GM23338 (cell line): ENCODE measurements at regions not wholly inside any gene's neighbourhood (a gene's known extent, or its start where the extent isn't known, plus 50 kb on each side); places are given as distances from the start of the nearest gene placed in this dataset.
A peak's percentile ranks its signal among the peaks of the same experiment; 100 is the strongest.
"Not testable (repeated sequence)": the region's sequence is repeated elsewhere in the genome, so short reads cannot be mapped to it uniquely, and the experiment has no call there.

Experiments
- ATAC-seq: fragments of 200-7000 bp; cut with Tn5 transposase; 3 replicates; pipeline ENCODE4 v1.9.1; 2020
- DNase-seq: peaks from one replicate; pipeline ENCODE4 v3.0.0-alpha.2; 2015; ENCODE audit warnings: low spot score
- H2AFZ ChIP-seq: fragments of 200-600 bp; sonication (generic); 2 replicates; pipeline ENCODE4 v1.8.0; 2016; ENCODE audit warnings: antibody characterized with exemption, mild to moderate bottlenecking, moderate library complexity
- H3F3A ChIP-seq: fragments of 200-600 bp; sonication (generic); replicated peaks from 2 replicates; pipeline ENCODE4 v1.8.0; 2017; ENCODE audit warnings: antibody characterized with exemption, mixed run types, low read depth
- H3K27ac ChIP-seq: fragments of 200-600 bp; sonication (generic); 2 replicates; pipeline ENCODE4 v1.6.1; 2016; ENCODE audit warnings: low read depth
- H3K27me3 ChIP-seq: fragments of 200-600 bp; sonication (generic); 2 replicates; pipeline ENCODE4 v1.8.0; 2016; ENCODE audit warnings: mild to moderate bottlenecking, mixed run types, moderate library complexity; ENCODE audit not compliant: insufficient read depth
- H3K36me3 ChIP-seq: fragments of 200-600 bp; sonication (generic); 2 replicates; pipeline ENCODE4 v1.8.0; 2016; ENCODE audit warnings: mild to moderate bottlenecking; ENCODE audit not compliant: insufficient read depth
- H3K4me1 ChIP-seq: fragments of 200-600 bp; sonication (generic); 2 replicates; pipeline ENCODE4 v1.8.0; 2016; ENCODE audit warnings: mild to moderate bottlenecking, moderate library complexity; ENCODE audit not compliant: insufficient read depth
- H3K4me2 ChIP-seq: fragments of 200-600 bp; sonication (generic); 2 replicates; pipeline ENCODE4 v1.7.1; 2017; ENCODE audit warnings: mixed run types
- H3K4me3 ChIP-seq: fragments of 200-600 bp; sonication (generic); 2 replicates; pipeline ENCODE4 v1.6.1; 2016; ENCODE audit warnings: mixed run types
- H3K79me2 ChIP-seq: fragments of 200-600 bp; sonication (generic); replicated peaks from 2 replicates; pipeline ENCODE4 v1.8.0; 2017; ENCODE audit warnings: mild to moderate bottlenecking; ENCODE audit not compliant: insufficient read depth
- H3K9me2 ChIP-seq: fragments of 200-600 bp; sonication (generic); 2 replicates; pipeline ENCODE4 v1.8.0; 2017; ENCODE audit not compliant: insufficient read depth
- H4K20me1 ChIP-seq: fragments of 200-600 bp; sonication (generic); replicated peaks from 2 replicates; pipeline ENCODE4 v1.8.0; 2017; ENCODE audit warnings: mild to moderate bottlenecking; ENCODE audit not compliant: insufficient read depth
- H3K27ac Mint-ChIP-seq: 2 replicates; pipeline ENCODE4 v1.8.0; 2020; ENCODE audit warnings: inconsistent platforms, mild to moderate bottlenecking, moderate library complexity, mixed read lengths
- H3K27me3 Mint-ChIP-seq: 3 replicates; pipeline ENCODE4 v1.8.0; 2022; ENCODE audit warnings: low read depth, mild to moderate bottlenecking, moderate library complexity, mixed read lengths, inconsistent platforms; ENCODE audit not compliant: insufficient read depth, poor library complexity
- H3K36me3 Mint-ChIP-seq: 3 replicates; pipeline ENCODE4 v1.8.0; 2021; ENCODE audit warnings: low read depth, mild to moderate bottlenecking, inconsistent platforms, moderate library complexity, mixed read lengths
- H3K4me1 Mint-ChIP-seq: 3 replicates; pipeline ENCODE4 v1.8.0; 2020; ENCODE audit warnings: mild to moderate bottlenecking, inconsistent platforms, mixed read lengths
- H3K4me3 Mint-ChIP-seq: 3 replicates; pipeline ENCODE4 v1.8.0; 2021; ENCODE audit warnings: moderate library complexity, mild to moderate bottlenecking, inconsistent platforms, mixed read lengths
- H3K9me3 Mint-ChIP-seq: 3 replicates; pipeline ENCODE4 v1.8.0; 2020; ENCODE audit warnings: moderate library complexity, mild to moderate bottlenecking, inconsistent platforms, mixed read lengths
- CTCF ChIP-seq, 2 experiments: fragments of 200-600 bp in 1 of 2; sonication (generic) in 1 of 2; conservative IDR thresholded peaks; 2 replicates each; pipeline versions ENCODE4 v1.5.1 to v1.6.1; 2016 to 2017; ENCODE audit warnings: antibody characterized with exemption in 2 of 2, low read depth in 2 of 2, mild to moderate bottlenecking in 2 of 2, moderate library complexity in 1 of 2

GRCh38 chrX:92430574-92430973, 651.4 kb downstream of the PCDH11X start:
- not testable (repeated sequence) for H4K20me1 ChIP-seq, H3K4me3 Mint-ChIP-seq, ATAC-seq, H3K27me3 Mint-ChIP-seq, H3K27ac Mint-ChIP-seq, H3F3A ChIP-seq, H2AFZ ChIP-seq, H3K4me2 ChIP-seq, H3K36me3 Mint-ChIP-seq, H3K4me3 ChIP-seq, H3K9me3 Mint-ChIP-seq, H3K27ac ChIP-seq, H3K79me2 ChIP-seq, H3K9me2 ChIP-seq, H3K4me1 ChIP-seq, H3K27me3 ChIP-seq, H3K36me3 ChIP-seq, DNase-seq, H3K4me1 Mint-ChIP-seq

- peak in 1 of 2 experiments; percentile 24; a peak in 1 of 4 replicates for TF ChIP-seq CTCF (conservative IDR thresholded peaks at IDR 0.05; ENCODE audit: low read depth in 2 of 2)
- H3K4me2 ChIP-seq, H3K9me2 ChIP-seq, H3K27ac Mint-ChIP-seq, H3F3A ChIP-seq, H3K4me1 ChIP-seq, H3K36me3 ChIP-seq, H3K27me3 ChIP-seq, H3K4me3 Mint-ChIP-seq, H3K27ac ChIP-seq, H3K9me3 Mint-ChIP-seq, H3K4me1 Mint-ChIP-seq, H3K27me3 Mint-ChIP-seq, H3K36me3 Mint-ChIP-seq, DNase-seq, H3K79me2 ChIP-seq, H2AFZ ChIP-seq, H4K20me1 ChIP-seq, ATAC-seq, H3K4me3 ChIP-seq: not testable (repeated sequence)
Measured at GRCh38 chrX:92460539-92460938, 681.4 kb downstream of the PCDH11X start.

GRCh38 chrX:92480165-92480564, 701.0 kb downstream of the PCDH11X start:
- not testable (repeated sequence) for H4K20me1 ChIP-seq, H3K27ac ChIP-seq, H2AFZ ChIP-seq, H3K4me3 ChIP-seq, H3K27me3 Mint-ChIP-seq, H3K4me1 ChIP-seq, H3K79me2 ChIP-seq, H3K36me3 ChIP-seq, H3K4me1 Mint-ChIP-seq, H3K9me3 Mint-ChIP-seq, H3K27ac Mint-ChIP-seq, H3F3A ChIP-seq, H3K4me3 Mint-ChIP-seq, H3K4me2 ChIP-seq, H3K27me3 ChIP-seq, DNase-seq, H3K36me3 Mint-ChIP-seq, H3K9me2 ChIP-seq, ATAC-seq

- H3K4me2 ChIP-seq, H3K36me3 ChIP-seq, H3K4me3 Mint-ChIP-seq, H3K4me3 ChIP-seq, H3K9me3 Mint-ChIP-seq, H3F3A ChIP-seq, H3K36me3 Mint-ChIP-seq, H3K9me2 ChIP-seq, H3K4me1 Mint-ChIP-seq, H3K27ac Mint-ChIP-seq, H4K20me1 ChIP-seq, H2AFZ ChIP-seq, H3K27me3 ChIP-seq, H3K27me3 Mint-ChIP-seq, H3K79me2 ChIP-seq, ATAC-seq, H3K27ac ChIP-seq, DNase-seq, H3K4me1 ChIP-seq: not testable (repeated sequence)
Measured at GRCh38 chrX:92485487-92485886, 706.3 kb downstream of the PCDH11X start.
